ENCODE measurements at regions not wholly inside any gene's neighbourhood (a gene's known extent, or its start where the extent isn't known, plus 50 kb on each side); places are given as distances from the start of the nearest gene placed in this dataset.

DNA sequence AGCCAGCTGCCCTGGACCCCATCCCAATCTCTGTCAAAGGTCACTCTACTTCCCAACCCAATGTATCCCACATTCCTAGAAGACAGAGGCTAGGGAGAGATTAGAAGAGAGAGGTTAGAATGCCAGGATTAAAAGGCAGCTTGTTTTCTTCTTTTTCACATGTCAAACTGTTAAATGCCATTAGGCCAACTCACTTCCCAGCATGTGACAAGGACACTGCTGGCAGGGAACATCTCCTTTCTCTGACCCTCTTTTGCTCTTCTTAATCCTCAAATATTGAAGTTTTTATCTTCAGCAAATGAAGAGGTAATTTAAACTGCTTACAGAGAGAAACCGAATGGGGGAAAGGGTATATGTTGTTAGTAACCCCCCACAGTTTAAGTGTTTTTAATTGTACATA lies 89.1 kb downstream of the BBS10 start:
- Histone ChIP-seq H3K79me2 (ENCODE audit: low read depth) (no peaks in the 10 kb centered on the region), H3K4me3 (no peak overlapping the region), H3K4me2 (peak overlapping the region; percentile 30), H3K9me3 (ENCODE audit: low read depth) (no peaks in the 10 kb centered on the region), H3K4me1 (peaks cover 21% of the 10 kb centered on the region), H3K9ac (no peak overlapping the region), H3F3A (ENCODE audit: low read depth) (peaks cover 27% of the 10 kb centered on the region), H2AFZ (replicated peaks) (no peak overlapping the region), H4K20me1 (ENCODE audit: low read depth) (no peaks in the 10 kb centered on the region), H3K27ac (peak overlapping the region; percentile 71), H3K27me3 (no peaks in the 10 kb centered on the region), H3K36me3 (no peaks in the 10 kb centered on the region)
- TF ChIP-seq EZH2phosphoT487 (IDR thresholded peaks at IDR 0.05) (no peak), EZH2 (IDR thresholded peaks at IDR 0.05) (no peak)
- TF ChIP-seq, protein P1, sequence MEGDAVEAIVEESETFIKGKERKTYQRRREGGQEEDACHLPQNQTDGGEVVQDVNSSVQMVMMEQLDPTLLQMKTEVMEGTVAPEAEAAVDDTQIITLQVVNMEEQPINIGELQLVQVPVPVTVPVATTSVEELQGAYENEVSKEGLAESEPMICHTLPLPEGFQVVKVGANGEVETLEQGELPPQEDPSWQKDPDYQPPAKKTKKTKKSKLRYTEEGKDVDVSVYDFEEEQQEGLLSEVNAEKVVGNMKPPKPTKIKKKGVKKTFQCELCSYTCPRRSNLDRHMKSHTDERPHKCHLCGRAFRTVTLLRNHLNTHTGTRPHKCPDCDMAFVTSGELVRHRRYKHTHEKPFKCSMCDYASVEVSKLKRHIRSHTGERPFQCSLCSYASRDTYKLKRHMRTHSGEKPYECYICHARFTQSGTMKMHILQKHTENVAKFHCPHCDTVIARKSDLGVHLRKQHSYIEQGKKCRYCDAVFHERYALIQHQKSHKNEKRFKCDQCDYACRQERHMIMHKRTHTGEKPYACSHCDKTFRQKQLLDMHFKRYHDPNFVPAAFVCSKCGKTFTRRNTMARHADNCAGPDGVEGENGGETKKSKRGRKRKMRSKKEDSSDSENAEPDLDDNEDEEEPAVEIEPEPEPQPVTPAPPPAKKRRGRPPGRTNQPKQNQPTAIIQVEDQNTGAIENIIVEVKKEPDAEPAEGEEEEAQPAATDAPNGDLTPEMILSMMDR (IDR thresholded peaks at IDR 0.05): no peak
- Mint-ChIP-seq H3K4me1 (peaks cover 20% of the 10 kb centered on the region), H3K9me3 (peaks cover 13% of the 10 kb centered on the region), H3K27me3 (ENCODE audit: insufficient read depth, low read depth) (peaks cover 11% of the 10 kb centered on the region), H3K4me3 (no peak overlapping the region), H3K36me3 (peaks cover 2% of the 10 kb centered on the region), H3K27ac (no peak overlapping the region)
- peak; percentile 56 for DNase-seq (ENCODE audit: low spot score)

DNA sequence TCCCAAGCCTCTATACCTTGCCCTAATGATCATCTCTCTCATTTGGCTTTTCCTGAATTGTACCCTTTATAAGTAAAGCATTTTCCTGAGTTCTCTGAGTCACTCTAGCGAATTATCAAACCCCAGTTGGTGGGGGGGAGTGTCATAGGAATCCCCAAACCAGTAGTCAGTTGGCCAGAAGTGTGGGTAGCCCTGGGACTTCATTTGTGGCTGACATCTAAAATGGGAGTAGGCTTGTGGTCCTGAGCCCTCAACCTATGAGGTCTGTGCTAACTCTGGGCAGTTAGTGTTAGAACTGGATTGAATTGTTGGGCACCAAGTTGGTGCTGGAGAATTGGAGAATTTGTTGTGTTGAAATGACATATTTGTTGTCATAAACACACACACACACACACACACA lies 91.3 kb downstream of the BBS10 start:
- no peaks in the 10 kb centered on the region for H3K36me3 ChIP-seq
- H3K9ac ChIP-seq: no peak overlapping the region
- H3K27me3 ChIP-seq: no peaks in the 10 kb centered on the region
- DNase-seq (ENCODE audit: low spot score): no peak
- Mint-ChIP-seq H3K4me1 (peaks cover 18% of the 10 kb centered on the region), H3K9me3 (peaks cover 7% of the 10 kb centered on the region), H3K27ac (no peak overlapping the region), H3K4me3 (no peak overlapping the region), H3K27me3 (ENCODE audit: insufficient read depth, low read depth) (peaks cover 11% of the 10 kb centered on the region), H3K36me3 (peaks cover 2% of the 10 kb centered on the region)
- no peak overlapping the region for H2AFZ ChIP-seq (replicated peaks)
- H3F3A ChIP-seq (ENCODE audit: low read depth): peaks cover 22% of the 10 kb centered on the region
- no peak overlapping the region for H3K4me3 ChIP-seq
- no peaks in the 10 kb centered on the region for H3K9me3 ChIP-seq (ENCODE audit: low read depth)
- no peaks in the 10 kb centered on the region for H4K20me1 ChIP-seq (ENCODE audit: low read depth)
- no peaks in the 10 kb centered on the region for H3K79me2 ChIP-seq (ENCODE audit: low read depth)
- TF ChIP-seq, protein P1 (IDR thresholded peaks at IDR 0.05): no peak
- TF ChIP-seq EZH2phosphoT487 (IDR thresholded peaks at IDR 0.05) (no peak), EZH2 (IDR thresholded peaks at IDR 0.05) (no peak)
- peaks cover 18% of the 10 kb centered on the region for H3K4me1 ChIP-seq
- no peak overlapping the region for H3K4me2 ChIP-seq
- H3K27ac ChIP-seq: no peak overlapping the region

DNA sequence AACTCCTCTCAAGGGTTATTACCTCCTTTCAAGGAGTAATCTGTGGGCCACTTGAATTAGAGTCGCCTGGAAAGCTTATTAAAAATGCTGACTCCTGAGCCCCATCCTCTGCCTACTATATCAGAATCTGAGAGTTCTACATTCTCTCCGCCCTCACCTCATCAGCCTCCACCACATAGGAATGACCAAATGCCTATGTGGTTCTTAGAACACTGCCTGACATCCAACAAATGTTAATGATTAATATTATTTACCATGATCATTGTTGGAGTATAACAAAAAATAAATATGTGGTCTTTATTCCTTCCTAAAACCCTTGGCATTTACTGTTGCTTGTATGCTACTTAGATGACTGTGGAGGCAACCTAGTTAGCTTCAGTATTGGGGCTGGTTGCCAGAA lies 91.9 kb downstream of the BBS10 start:
- H3F3A ChIP-seq (ENCODE audit: low read depth): peaks cover 22% of the 10 kb centered on the region
- Mint-ChIP-seq H3K9me3 (peaks cover 4% of the 10 kb centered on the region), H3K27me3 (ENCODE audit: insufficient read depth, low read depth) (peaks cover 6% of the 10 kb centered on the region), H3K27ac (no peak overlapping the region), H3K4me3 (no peak overlapping the region), H3K4me1 (peaks cover 18% of the 10 kb centered on the region), H3K36me3 (no peaks in the 10 kb centered on the region)
- no peak for TF ChIP-seq EZH2phosphoT487 (IDR thresholded peaks at IDR 0.05)
- TF ChIP-seq, protein P1 (IDR thresholded peaks at IDR 0.05): no peak
- no peak for TF ChIP-seq EZH2 (IDR thresholded peaks at IDR 0.05)
- no peak overlapping the region for H3K4me2 ChIP-seq
- no peak overlapping the region for H3K4me3 ChIP-seq
- H3K36me3 ChIP-seq: no peaks in the 10 kb centered on the region
- no peak overlapping the region for H3K9ac ChIP-seq
- H2AFZ ChIP-seq (replicated peaks): no peak overlapping the region
- H3K79me2 ChIP-seq (ENCODE audit: low read depth): no peaks in the 10 kb centered on the region
- no peak for DNase-seq (ENCODE audit: low spot score)
- peaks cover 18% of the 10 kb centered on the region for H3K4me1 ChIP-seq
- H4K20me1 ChIP-seq (ENCODE audit: low read depth): no peaks in the 10 kb centered on the region
- H3K9me3 ChIP-seq (ENCODE audit: low read depth): no peaks in the 10 kb centered on the region
- H3K27me3 ChIP-seq: no peaks in the 10 kb centered on the region
- H3K27ac ChIP-seq: no peak overlapping the region
